ENCODE measurements at regions not wholly inside any gene's neighbourhood (a gene's known extent, or its start where the extent isn't known, plus 50 kb on each side); places are given as distances from the start of the nearest gene placed in this dataset.

DNA sequence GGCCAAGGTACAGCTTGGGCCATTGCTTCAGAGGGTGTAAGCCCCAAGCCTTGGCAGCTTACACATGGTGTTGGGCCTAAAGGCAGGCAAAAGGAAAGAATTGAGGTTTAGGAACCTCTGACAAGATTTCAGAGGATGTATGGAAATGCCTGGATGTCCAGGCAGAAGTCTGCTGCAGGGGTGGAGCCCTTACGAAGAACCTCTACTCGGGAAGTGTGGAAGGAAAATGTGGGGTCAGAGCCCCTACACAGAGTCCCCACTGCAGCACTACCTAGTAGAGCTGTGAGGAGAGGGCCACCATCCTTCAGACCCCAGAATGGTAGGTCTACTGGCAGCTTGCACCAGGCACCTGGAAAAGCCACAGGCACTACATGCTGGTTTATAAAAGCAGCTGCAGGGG, 124.2 kb downstream of the RPIA start:
- TF ChIP-seq CTCF (IDR thresholded peaks at IDR 0.05) = no peak
- Mint-ChIP-seq H3K27ac (ENCODE audit: unreplicated experiment) (no peak overlapping the region), H3K9me3 (ENCODE audit: low read depth) (peaks cover 12% of the 10 kb centered on the region), H3K4me1 (ENCODE audit: low read depth) (no peaks in the 10 kb centered on the region), H3K4me3 (ENCODE audit: unreplicated experiment) (no peak overlapping the region), H3K27me3 (ENCODE audit: low read depth) (peaks cover 6% of the 10 kb centered on the region), H3K36me3 (ENCODE audit: low read depth) (no peaks in the 10 kb centered on the region)
- DNase-seq (ENCODE audit: low spot score) = no peak

- Mint-ChIP-seq H3K27me3 (ENCODE audit: low read depth) (peaks cover 5% of the 10 kb centered on the region), H3K4me3 (ENCODE audit: unreplicated experiment) (no peak overlapping the region), H3K4me1 (ENCODE audit: low read depth) (no peaks in the 10 kb centered on the region), H3K9me3 (ENCODE audit: low read depth) (peaks cover 12% of the 10 kb centered on the region), H3K27ac (ENCODE audit: unreplicated experiment) (no peak overlapping the region), H3K36me3 (ENCODE audit: low read depth) (no peaks in the 10 kb centered on the region)
- no peak for TF ChIP-seq CTCF (IDR thresholded peaks at IDR 0.05)
- no peak for DNase-seq (ENCODE audit: low spot score)
Measured at GRCh38 chr2:88818381-88818780, 126.9 kb downstream of the RPIA start.

- TF ChIP-seq CTCF (IDR thresholded peaks at IDR 0.05) = no peak
- Mint-ChIP-seq H3K4me1 (ENCODE audit: low read depth) (no peaks in the 10 kb centered on the region), H3K9me3 (ENCODE audit: low read depth) (no peaks in the 10 kb centered on the region), H3K27ac (ENCODE audit: unreplicated experiment) (no peak overlapping the region), H3K36me3 (ENCODE audit: low read depth) (no peaks in the 10 kb centered on the region), H3K27me3 (ENCODE audit: low read depth) (peaks cover 12% of the 10 kb centered on the region), H3K4me3 (ENCODE audit: unreplicated experiment) (no peak overlapping the region)
- DNase-seq (ENCODE audit: low spot score) = no peak
Measured at GRCh38 chr2:88824951-88825350, 133.5 kb downstream of the RPIA start.

DNA sequence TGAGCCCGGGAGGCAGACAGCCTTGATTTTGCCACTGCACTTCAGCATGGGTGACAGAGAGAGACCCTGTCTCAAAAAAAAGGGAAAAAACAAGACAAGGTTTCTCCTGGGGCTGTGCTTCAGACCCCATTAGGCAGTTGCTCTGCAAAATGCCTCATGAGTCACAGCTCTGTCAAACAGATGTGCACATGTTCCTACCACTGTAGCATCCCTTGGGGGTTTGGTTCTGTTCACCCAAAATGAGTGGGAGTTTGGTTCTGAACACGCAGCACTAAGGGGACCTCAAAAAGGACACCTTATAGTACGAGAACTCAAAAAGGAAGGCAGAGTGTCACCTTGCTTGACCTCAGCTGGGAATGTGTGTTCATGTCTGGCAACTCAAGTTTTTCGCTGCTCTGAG, 134.9 kb downstream of the RPIA start:
- H3K27me3 Mint-ChIP-seq (ENCODE audit: low read depth) = peaks cover 7% of the 10 kb centered on the region
- DNase-seq (ENCODE audit: low spot score) = no peak
- H3K4me1 Mint-ChIP-seq (ENCODE audit: low read depth) = no peaks in the 10 kb centered on the region
- no peaks in the 10 kb centered on the region for H3K36me3 Mint-ChIP-seq (ENCODE audit: low read depth)
- no peak overlapping the region for H3K27ac Mint-ChIP-seq (ENCODE audit: unreplicated experiment)
- no peak for TF ChIP-seq CTCF (IDR thresholded peaks at IDR 0.05)
- H3K9me3 Mint-ChIP-seq (ENCODE audit: low read depth) = no peaks in the 10 kb centered on the region
- no peak overlapping the region for H3K4me3 Mint-ChIP-seq (ENCODE audit: unreplicated experiment)

DNA sequence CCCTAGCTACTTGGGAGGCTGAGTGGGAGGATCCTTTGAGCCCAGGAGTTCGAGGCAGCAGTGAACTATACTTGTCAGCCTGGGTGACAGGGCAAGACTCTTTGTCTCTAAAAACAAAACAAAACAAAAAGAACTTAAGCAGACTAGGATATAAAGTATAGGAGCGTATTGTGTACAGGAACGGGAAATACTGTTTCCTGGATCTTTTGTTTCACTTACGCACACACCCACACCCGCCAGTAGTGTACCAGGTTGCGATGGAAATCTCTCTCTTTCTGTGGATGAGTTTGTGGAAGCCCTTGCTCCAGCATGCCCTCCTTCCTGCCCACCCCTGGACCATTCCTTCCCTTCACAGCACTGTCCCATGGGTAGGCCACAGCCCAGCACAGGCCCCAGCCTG, 136.3 kb downstream of the RPIA start:
- DNase-seq (ENCODE audit: low spot score) = no peak
- Mint-ChIP-seq H3K9me3 (ENCODE audit: low read depth) (no peaks in the 10 kb centered on the region), H3K27me3 (ENCODE audit: low read depth) (peaks cover 14% of the 10 kb centered on the region), H3K36me3 (ENCODE audit: low read depth) (no peaks in the 10 kb centered on the region), H3K27ac (ENCODE audit: unreplicated experiment) (no peak overlapping the region), H3K4me3 (ENCODE audit: unreplicated experiment) (no peak overlapping the region), H3K4me1 (ENCODE audit: low read depth) (no peaks in the 10 kb centered on the region)
- no peak for TF ChIP-seq CTCF (IDR thresholded peaks at IDR 0.05)
